Tibial artery (tissue), 4 donors: ENCODE measurements at regions not wholly inside any gene's neighbourhood (a gene's known extent, or its start where the extent isn't known, plus 50 kb on each side); places are given as distances from the start of the nearest gene placed in this dataset.

Experiments used
- DNase-seq, 2 donors: peaks; one replicate each; pipeline ENCODE4 v3.0.0-alpha.2; 2019
- H3K27ac ChIP-seq, 2 donors: fragments of 200-600 bp; sonication (generic) in 1 of 2; 1 replicate in 1 of 2; 2 replicates in 1 of 2; pipeline ENCODE4 v1.5.1; 2018 to 2019; ENCODE audit warnings: mild to moderate bottlenecking in 1 of 2
- H3K27me3 ChIP-seq, 2 donors: fragments of 200-600 bp; sonication (generic) in 1 of 2; one replicate each; pipeline versions ENCODE4 v1.5.1 to v1.6.0; 2016 to 2019
- H3K36me3 ChIP-seq, 3 donors: fragments of 200-600 bp; sonication (generic) in 2 of 3; one replicate each; pipeline ENCODE4 v1.5.1; 2016 to 2019; ENCODE audit warnings: mild to moderate bottlenecking in 2 of 3
- H3K4me1 ChIP-seq, 4 donors: fragments of 200-600 bp; sonication (generic) in 2 of 4; 1 replicate in 3 of 4; 2 replicates in 1 of 4; pipeline ENCODE4 v1.5.1; 2016 to 2019
- H3K4me3 ChIP-seq, 2 donors: fragments of 200-600 bp; sonication (generic) in 1 of 2; 1 replicate in 1 of 2; 2 replicates in 1 of 2; pipeline ENCODE4 v1.5.1; 2018 to 2019; ENCODE audit warnings: mild to moderate bottlenecking in 2 of 2
- H3K9me3 ChIP-seq, 3 donors: fragments of 200-600 bp; sonication (generic) in 1 of 3; one replicate each; pipeline ENCODE4 v1.5.1; 2016 to 2019
- CTCF ChIP-seq, 2 experiments: fragments of 200-600 bp in 1 of 2; fragments of 450-650 bp in 1 of 2; IDR thresholded peaks; one replicate each; pipeline ENCODE4 v1.5.1; 2017 to 2019; ENCODE audit warnings: antibody characterized with exemption in 2 of 2, mild to moderate bottlenecking in 1 of 2, moderate library complexity in 1 of 2
- intact Hi-C: fragments of 100-400 bp; cut with DNase I; formaldehyde crosslinking; loops from one replicate; pipeline ENCODE4 v1.15.0; 2023; ENCODE audit warnings: low total_unique reads

GRCh38 chr13:106752584-106753170, 184.7 kb upstream of the ARGLU1 start:
- DNase-seq, result no peak
- Histone ChIP-seq H3K4me1 (no peaks in the 10 kb centered on the region), H3K9me3 (no peaks in the 10 kb centered on the region), H3K27ac (no peak overlapping the region), H3K4me3 (no peak overlapping the region), H3K27me3 (no peaks in the 10 kb centered on the region), H3K36me3 (no peaks in the 10 kb centered on the region)
- no peak for TF ChIP-seq CTCF (IDR thresholded peaks at IDR 0.05)
- intact Hi-C loops, result no loop called here

GRCh38 chr13:106748785-106749184, 180.8 kb upstream of the ARGLU1 start:
- intact Hi-C loops, result no loop called here

GRCh38 chr13:106744516-106744915, 176.6 kb upstream of the ARGLU1 start:
- Histone ChIP-seq H3K36me3 (no peaks in the 10 kb centered on the region), H3K27me3 (no peaks in the 10 kb centered on the region), H3K4me1 (no peaks in the 10 kb centered on the region), H3K27ac (no peak overlapping the region), H3K9me3 (no peaks in the 10 kb centered on the region), H3K4me3 (no peak overlapping the region)
- no peak for DNase-seq
- intact Hi-C loops, result no loop called here
- TF ChIP-seq CTCF (IDR thresholded peaks at IDR 0.05), result no peak

More at GRCh38 chr13:106748785-106749184, 180.8 kb upstream of the ARGLU1 start:
- Histone ChIP-seq H3K4me1 (no peaks in the 10 kb centered on the region), H3K27me3 (no peaks in the 10 kb centered on the region), H3K9me3 (no peaks in the 10 kb centered on the region), H3K27ac (no peak overlapping the region), H3K4me3 (no peak overlapping the region), H3K36me3 (no peaks in the 10 kb centered on the region)
- DNase-seq, result no peak
- TF ChIP-seq CTCF (IDR thresholded peaks at IDR 0.05), result no peak

- DNase-seq, result no peak
- TF ChIP-seq CTCF (IDR thresholded peaks at IDR 0.05), result no peak
These were observed 170.3 kb upstream of the ARGLU1 start for GRCh38 chr13:106738186-106738678.

GRCh38 chr13:106736941-106737340, 169.0 kb upstream of the ARGLU1 start:
- Histone ChIP-seq H3K27ac (no peak overlapping the region), H3K4me3 (no peak overlapping the region), H3K4me1 (no peaks in the 10 kb centered on the region), H3K9me3 (no peaks in the 10 kb centered on the region), H3K36me3 (no peaks in the 10 kb centered on the region), H3K27me3 (no peaks in the 10 kb centered on the region)
- DNase-seq, result no peak
- intact Hi-C loops, result no loop called here
- no peak for TF ChIP-seq CTCF (IDR thresholded peaks at IDR 0.05)

More at GRCh38 chr13:106738186-106738678, 170.3 kb upstream of the ARGLU1 start:
- Histone ChIP-seq H3K27ac (no peak overlapping the region), H3K36me3 (no peaks in the 10 kb centered on the region), H3K4me1 (no peaks in the 10 kb centered on the region), H3K27me3 (no peaks in the 10 kb centered on the region), H3K9me3 (no peaks in the 10 kb centered on the region), H3K4me3 (no peak overlapping the region)
- intact Hi-C loops, result no loop called here

GRCh38 chr13:106734198-106734597, 166.3 kb upstream of the ARGLU1 start:
- no peak for DNase-seq
- H3K27me3 ChIP-seq, result no peaks in the 10 kb centered on the region
- H3K9me3 ChIP-seq, result no peaks in the 10 kb centered on the region
- H3K4me1 ChIP-seq, result no peaks in the 10 kb centered on the region
- intact Hi-C loops, result no loop called here
- H3K4me3 ChIP-seq, result no peak overlapping the region
- H3K36me3 ChIP-seq, result no peaks in the 10 kb centered on the region
- no peak overlapping the region for H3K27ac ChIP-seq
- no peak for TF ChIP-seq CTCF (IDR thresholded peaks at IDR 0.05)
